HepG2 (cell line): ENCODE measurements at regions not wholly inside any gene's neighbourhood (a gene's known extent, or its start where the extent isn't known, plus 50 kb on each side); places are given as distances from the start of the nearest gene placed in this dataset.

Experiments
- ATAC-seq: fragments of 200-7000 bp; cut with Tn5 transposase; 3 replicates; pipeline ENCODE4 v1.9.1; 2020; ENCODE audit warnings: mild to moderate bottlenecking, moderate library complexity
- BruUV-seq: library from RNA; stranded (reverse); fragments of 400-500 nt; replicated peaks from 2 replicates; lab custom pipeline; 2021; lab: Mats Ljungman, UMichigan
- CTCF ChIA-PET: fragments of 300-600 bp; formaldehyde crosslinking; extraction: SDS; loops from one replicate; lab custom pipeline; 2021; ENCODE audit warnings: low total read pairs, inconsistent platforms, low intra/inter-chr PET ratio; lab: Yijun Ruan, JAX
- POLR2A ChIA-PET: fragments of 350-600 bp; sonication (Branson Sonifier 250); formaldehyde crosslinking; loops from one replicate; lab custom pipeline; 2020; ENCODE audit warnings: antibody characterized with exemption, inconsistent platforms; lab: Yijun Ruan, JAX
- DNase-seq: peaks from one replicate; pipeline ENCODE4 v3.0.0-alpha.2; 2015; ENCODE audit warnings: low spot score
- FAIRE-seq: peaks from 3 replicates; lab custom pipeline; 2011; peaks lifted over from hg19 to GRCh38; lab: Jason Lieb, UNC
- H2AFZ ChIP-seq: one replicate; pipeline ENCODE4 v1.6.1; 2011; ENCODE audit warnings: low read length, inconsistent platforms
- H3K27ac ChIP-seq: fragments of 300-600 bp; 3 replicates; pipeline ENCODE4 v1.8.0; 2011; ENCODE audit warnings: mixed run types, mild to moderate bottlenecking, mixed read lengths, low read length, inconsistent platforms; ENCODE audit not compliant: insufficient read depth; ENCODE audit errors: extremely low read length
- H3K27me3 ChIP-seq, 2 experiments: fragments of 200-600 bp in 1 of 2; 2 replicates in 1 of 2; 3 replicates in 1 of 2; pipeline versions ENCODE4 v1.6.0 to v1.8.0; 2011; ENCODE audit warnings: low read length in 2 of 2, mild to moderate bottlenecking in 2 of 2, moderate library complexity in 2 of 2, inconsistent platforms in 1 of 2; ENCODE audit not compliant: insufficient read depth in 2 of 2, control insufficient read depth in 1 of 2
- H3K36me3 ChIP-seq, 2 experiments: fragments of 200-600 bp in 1 of 2; replicated peaks in 1 of 2; 2 replicates in 1 of 2; 3 replicates in 1 of 2; pipeline versions ENCODE4 v1.5.1 to v1.8.0; 2011; ENCODE audit warnings: low read length in 2 of 2, inconsistent platforms in 1 of 2; ENCODE audit not compliant: insufficient read depth in 2 of 2, control insufficient read depth in 1 of 2
- H3K4me1 ChIP-seq: 2 replicates; pipeline ENCODE4 v1.5.1; 2012; ENCODE audit warnings: low read length, inconsistent platforms; ENCODE audit not compliant: insufficient read depth
- H3K4me2 ChIP-seq: 2 replicates; pipeline ENCODE4 v1.6.0; 2011; ENCODE audit warnings: low read depth, low read length, inconsistent platforms
- H3K4me3 ChIP-seq, 3 experiments: fragments of 200-600 bp in 1 of 3; sonication (generic), shearing (Covaris generic) in 1 of 3; replicated peaks in 1 of 3; 2 replicates each; pipeline ENCODE4 v1.5.1; 2011 to 2016; ENCODE audit warnings: low read length in 3 of 3, inconsistent platforms in 2 of 3, low read depth in 2 of 3, mild to moderate bottlenecking in 2 of 3, control low read depth in 1 of 3, mixed read lengths in 1 of 3; ENCODE audit not compliant: insufficient read depth in 1 of 3
- H3K79me2 ChIP-seq: one replicate; pipeline ENCODE4 v1.6.1; 2011; ENCODE audit warnings: low read length, inconsistent platforms; ENCODE audit not compliant: insufficient read depth
- H3K9ac ChIP-seq: 2 replicates; pipeline ENCODE4 v1.6.0; 2011; ENCODE audit warnings: mild to moderate bottlenecking, low read depth, low read length, inconsistent platforms; ENCODE audit not compliant: insufficient read depth
- H3K9me3 ChIP-seq: 2 replicates; pipeline ENCODE4 v1.5.1; 2012; ENCODE audit warnings: mild to moderate bottlenecking, low read length
- H4K20me1 ChIP-seq: 2 replicates; pipeline ENCODE4 v1.6.0; 2011; ENCODE audit warnings: inconsistent platforms, mild to moderate bottlenecking, low read length, moderate library complexity; ENCODE audit not compliant: insufficient read depth
- AKAP8 ChIP-seq: sonication (generic); formaldehyde crosslinking; IDR thresholded peaks from 2 replicates; pipeline ENCODE4 v1.5.1; 2020; ENCODE audit warnings: mild to moderate bottlenecking, missing genetic modification reagents
- ARID2 ChIP-seq: sonication (generic); formaldehyde crosslinking; IDR thresholded peaks from 2 replicates; pipeline ENCODE4 v1.8.1; 2022; ENCODE audit warnings: mild to moderate bottlenecking, missing genetic modification reagents, borderline replicate concordance
- CCDC6 ChIP-seq: sonication (generic); formaldehyde crosslinking; IDR thresholded peaks from 2 replicates; pipeline ENCODE4 v1.8.1; 2022; ENCODE audit warnings: mild to moderate bottlenecking, missing genetic modification reagents, moderate library complexity
- FUBP1 ChIP-seq: sonication (generic); formaldehyde crosslinking; IDR thresholded peaks from 2 replicates; pipeline ENCODE4 v1.5.1; 2020; ENCODE audit warnings: missing genetic modification reagents, mild to moderate bottlenecking, borderline replicate concordance
- MBD4 ChIP-seq: IDR thresholded peaks from 2 replicates; pipeline ENCODE4 v1.6.1; 2012; ENCODE audit warnings: low read length, inconsistent platforms, borderline replicate concordance
- NFIB ChIP-seq: sonication (generic); formaldehyde crosslinking; IDR thresholded peaks from 2 replicates; pipeline ENCODE4 v1.9.0; 2021; ENCODE audit warnings: missing genetic modification reagents, mild to moderate bottlenecking, borderline replicate concordance
- ONECUT2 ChIP-seq: sonication (generic); formaldehyde crosslinking; IDR thresholded peaks from 2 replicates; pipeline ENCODE4 v1.4.0; 2020; ENCODE audit warnings: missing genetic modification reagents
- PATZ1 ChIP-seq: sonication (generic); formaldehyde crosslinking; IDR thresholded peaks from 2 replicates; pipeline ENCODE4 v1.4.0; 2020; ENCODE audit warnings: missing genetic modification reagents
- TAF1 ChIP-seq: sonication (generic); formaldehyde crosslinking; IDR thresholded peaks from 2 replicates; pipeline ENCODE4 v1.4.0; 2020; ENCODE audit warnings: missing genetic modification reagents
- ZBTB1 ChIP-seq: sonication (generic); formaldehyde crosslinking; IDR thresholded peaks from 2 replicates; pipeline ENCODE4 v1.4.0; 2020; ENCODE audit warnings: missing genetic modification reagents, borderline replicate concordance
- ZMAT3 ChIP-seq: sonication (generic); formaldehyde crosslinking; conservative IDR thresholded peaks from 2 replicates; pipeline ENCODE4 v1.7.0; 2021; ENCODE audit warnings: missing genetic modification reagents
- ZNF317 ChIP-seq: sonication (generic); formaldehyde crosslinking; IDR thresholded peaks from 2 replicates; pipeline ENCODE4 v1.5.0; 2020; ENCODE audit warnings: mild to moderate bottlenecking, missing genetic modification reagents
- ZNF34 ChIP-seq: sonication (generic); formaldehyde crosslinking; IDR thresholded peaks from 2 replicates; pipeline ENCODE4 v1.4.0; 2020; ENCODE audit warnings: mild to moderate bottlenecking, missing genetic modification reagents, borderline replicate concordance
- WGBS: methylation state at CpG from one replicate; pipeline ENCODE4 v1.1.6; 2017; ENCODE audit warnings: low lambda C conversion rate; 5-methylcytosine and 5-hydroxymethylcytosine counted together
- in situ Hi-C: cut with HindIII; loops from 2 replicates; pipeline ENCODE4 v1.10.0; 2017; ENCODE audit warnings: low pct_unique_long_range_greater_than_20kb; ENCODE audit not compliant: extremely low pct_ligation_motif_present
- intact Hi-C: fragments of 100-400 bp; cut with micrococcal nuclease; formaldehyde crosslinking; loops from one replicate; pipeline ENCODE4 v1.10.0; 2022; ENCODE audit not compliant: unreplicated experiment
- TF ChIP-seq, protein P1 (sequence below): sonication (generic); formaldehyde crosslinking; IDR thresholded peaks from 2 replicates; pipeline ENCODE4 v1.8.1; 2023; ENCODE audit warnings: mild to moderate bottlenecking, missing genetic modification reagents, borderline replicate concordance

GRCh38 chr18:4734021-4734420 lies 278.9 kb upstream of the DLGAP1 start:
- no peaks in the 10 kb centered on the region for H3K27me3 ChIP-seq
- ATAC-seq (no peak), DNase-seq (no peak), FAIRE-seq (no peak)
- BruUV-seq: no TSS peak
- no peaks in the 10 kb centered on the region for H3K36me3 ChIP-seq
- intact Hi-C loops: no loop called here
- no peak overlapping the region for H3K4me2 ChIP-seq
- H2AFZ ChIP-seq: no peak overlapping the region
- no peak overlapping the region for H3K27ac ChIP-seq
- no peak overlapping the region for H3K4me3 ChIP-seq
- CTCF ChIA-PET: no interaction called here
- H3K79me2 ChIP-seq: no peaks in the 10 kb centered on the region
- peaks cover 62% of the 10 kb centered on the region for H3K9me3 ChIP-seq
- no peaks in the 10 kb centered on the region for H4K20me1 ChIP-seq
- 28% methylated on average over 2 of the region's 2 CpGs for WGBS
- no peaks in the 10 kb centered on the region for H3K4me1 ChIP-seq
- TF ChIP-seq ZMAT3: no peak
- TF ChIP-seq PATZ1 (CRISPR knock-in tag): no peak
- TF ChIP-seq AKAP8 (CRISPR knock-in tag): no peak
- no peak for TF ChIP-seq FUBP1 (CRISPR knock-in tag)
- POLR2A ChIA-PET: no interaction called here
- H3K9ac ChIP-seq: no peak overlapping the region
- in situ Hi-C loops: loop anchor here (25.0 kb wide), 1 partner anchor 97 kb away; no protein-coding TSS in a partner anchor

DNA sequence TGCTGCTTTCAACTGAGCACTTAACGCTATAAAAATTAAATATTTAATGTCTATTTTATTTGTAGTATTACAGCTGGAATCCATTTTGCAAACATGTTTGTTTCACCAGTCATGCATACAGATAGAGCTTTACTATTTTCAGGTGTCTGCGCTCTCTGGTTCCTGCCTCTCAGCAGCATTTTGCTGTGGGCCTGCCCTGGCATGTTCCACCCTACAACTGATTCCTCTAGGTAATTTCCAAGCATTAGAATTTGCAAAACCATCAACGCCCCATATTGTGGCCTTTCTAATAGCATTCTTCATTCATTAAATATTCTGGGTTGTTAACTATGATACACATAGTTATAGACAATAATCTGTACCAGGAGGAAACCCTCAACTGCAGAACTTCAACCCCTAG lies 266.4 kb upstream of the DLGAP1 start:
- H3K27ac ChIP-seq: no peak overlapping the region
- ChIA-PET CTCF (no interaction called here), POLR2A (no interaction called here)
- H3K9ac ChIP-seq: no peak overlapping the region
- no peak for TF ChIP-seq ONECUT2 (CRISPR knock-in tag)
- no peak for TF ChIP-seq ZBTB1
- TF ChIP-seq ZNF34 (CRISPR knock-in tag): no peak
- no peak for TF ChIP-seq ARID2 (CRISPR knock-in tag)
- no peak for TF ChIP-seq MBD4
- TF ChIP-seq NFIB (CRISPR knock-in tag): no peak
- no peak for TF ChIP-seq CCDC6 (CRISPR knock-in tag)
- TF ChIP-seq, protein P1, sequence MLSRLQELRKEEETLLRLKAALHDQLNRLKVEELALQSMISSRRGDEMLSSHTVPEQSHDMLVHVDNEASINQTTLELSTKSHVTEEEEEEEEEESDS (CRISPR knock-in tag): no peak
- TF ChIP-seq TAF1 (CRISPR knock-in tag): no peak
- TF ChIP-seq ZNF317 (CRISPR knock-in tag): no peak
- FAIRE-seq (no peak), DNase-seq (no peak), ATAC-seq (no peak)
- intact Hi-C loops (no loop called here), in situ Hi-C loops (no loop called here)
- 40% methylated on average over 3 of the region's 3 CpGs for WGBS
- H3K36me3 ChIP-seq: no peaks in the 10 kb centered on the region
- no peaks in the 10 kb centered on the region for H4K20me1 ChIP-seq
- H3K27me3 ChIP-seq: no peaks in the 10 kb centered on the region
- no peaks in the 10 kb centered on the region for H3K79me2 ChIP-seq
- H3K4me3 ChIP-seq: no peak overlapping the region
- no peak overlapping the region for H3K4me2 ChIP-seq
- no TSS peak for BruUV-seq
- no peaks in the 10 kb centered on the region for H3K4me1 ChIP-seq
- H3K9me3 ChIP-seq: peaks cover 37% of the 10 kb centered on the region
- H2AFZ ChIP-seq: no peak overlapping the region
